GM12891 (cell line): ENCODE measurements at regions not wholly inside any gene's neighbourhood (a gene's known extent, or its start where the extent isn't known, plus 50 kb on each side); places are given as distances from the start of the nearest gene placed in this dataset.
A peak's percentile ranks its signal among the peaks of the same experiment; 100 is the strongest.

Experiments used
- PAX5 ChIP-seq: IDR thresholded peaks from 2 replicates; pipeline ENCODE4 v1.6.1; 2011; ENCODE audit warnings: low read length, moderate library complexity, mild to moderate bottlenecking; ENCODE audit not compliant: insufficient read depth, severe bottlenecking
- POLR2A ChIP-seq: IDR thresholded peaks from 2 replicates; pipeline ENCODE4 v1.6.1; 2011; ENCODE audit warnings: low read depth, low read length, control low read depth
- POLR2AphosphoS5 ChIP-seq: IDR thresholded peaks from 2 replicates; pipeline ENCODE4 v1.6.1; 2011; ENCODE audit warnings: low read depth, low read length, control low read depth
- POU2F2 ChIP-seq: IDR thresholded peaks from 2 replicates; pipeline ENCODE4 v1.6.1; 2011; ENCODE audit warnings: low read depth, mild to moderate bottlenecking, control low read depth, low read length, moderate library complexity
- TAF1 ChIP-seq: IDR thresholded peaks from 2 replicates; pipeline ENCODE4 v1.6.1; 2011; ENCODE audit warnings: low read depth, low read length, control low read depth

DNA sequence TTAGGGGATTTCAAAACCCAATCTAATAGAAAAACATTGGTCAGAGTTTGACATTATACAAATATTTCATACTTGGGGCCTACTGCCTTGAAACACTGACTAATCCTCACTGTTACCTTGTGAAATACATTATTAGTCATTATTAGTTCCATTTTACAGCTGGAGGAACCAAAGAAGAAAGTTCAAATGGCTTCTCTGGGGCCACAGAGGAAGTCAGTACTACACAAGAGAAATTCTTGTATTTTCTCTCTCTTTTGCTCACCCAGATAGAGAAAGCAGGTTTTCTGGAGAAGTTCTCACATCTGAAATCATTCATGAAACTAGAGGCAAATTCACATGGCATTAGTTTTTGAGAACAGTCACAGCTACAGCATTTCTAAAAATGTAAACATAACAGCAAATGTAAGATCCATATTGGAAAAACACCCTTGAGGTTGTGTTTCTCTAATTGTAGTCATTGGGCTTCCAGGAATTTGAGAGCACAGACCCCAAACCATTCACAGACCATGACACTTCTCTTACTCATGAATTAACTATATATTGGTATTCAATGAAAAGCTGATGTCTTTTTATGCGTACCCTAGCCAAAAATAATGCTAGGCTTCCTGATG is 83.0 kb downstream of the LLPH start:
- TF ChIP-seq POLR2AphosphoS5, result 0 out of 2 replicates have a peak, but pooled peaks have one; percentile 25
- TF ChIP-seq POLR2A, result no peak
- no peak for TF ChIP-seq POU2F2
- TF ChIP-seq TAF1, result no peak
- TF ChIP-seq PAX5, result no peak
